Skin epidermis (tissue), 12 donors: ENCODE measurements at regions not wholly inside any gene's neighbourhood (a gene's known extent, or its start where the extent isn't known, plus 50 kb on each side); places are given as distances from the start of the nearest gene placed in this dataset.

Experiments used
- H3K27ac ChIP-seq, 21 experiments: fragments of 200-600 bp; sonication (generic) in 11 of 21; one replicate each; pipeline ENCODE4 v1.5.0; 2020; ENCODE audit warnings: mild to moderate bottlenecking in 3 of 21, inconsistent platforms in 2 of 21, moderate library complexity in 2 of 21
- H3K4me3 ChIP-seq, 7 experiments: fragments of 200-600 bp; sonication (generic) in 2 of 7; one replicate each; pipeline ENCODE4 v1.5.0; 2020; ENCODE audit warnings: inconsistent platforms in 2 of 7, mild to moderate bottlenecking in 2 of 7, moderate library complexity in 1 of 7

DNA sequence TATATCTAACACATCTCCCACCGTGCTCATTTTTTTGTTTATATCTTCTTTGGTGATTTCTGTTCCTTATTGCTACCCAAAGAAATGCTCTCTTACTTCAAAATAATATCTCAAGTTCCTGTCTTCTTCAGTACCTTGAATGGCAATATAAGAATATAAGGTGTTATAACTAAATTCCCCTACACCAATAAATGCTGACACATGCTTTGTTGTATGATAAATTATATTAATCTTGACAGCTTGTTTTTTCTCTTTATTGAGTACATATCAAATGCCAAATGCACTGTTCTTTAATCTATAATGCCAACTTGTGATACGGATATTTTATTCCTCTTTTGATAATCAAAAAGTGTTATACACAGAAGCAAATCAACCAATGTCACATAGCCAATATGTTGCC lies 540.3 kb downstream of the PYDC2 start:
- no peak overlapping the region for H3K27ac ChIP-seq

DNA sequence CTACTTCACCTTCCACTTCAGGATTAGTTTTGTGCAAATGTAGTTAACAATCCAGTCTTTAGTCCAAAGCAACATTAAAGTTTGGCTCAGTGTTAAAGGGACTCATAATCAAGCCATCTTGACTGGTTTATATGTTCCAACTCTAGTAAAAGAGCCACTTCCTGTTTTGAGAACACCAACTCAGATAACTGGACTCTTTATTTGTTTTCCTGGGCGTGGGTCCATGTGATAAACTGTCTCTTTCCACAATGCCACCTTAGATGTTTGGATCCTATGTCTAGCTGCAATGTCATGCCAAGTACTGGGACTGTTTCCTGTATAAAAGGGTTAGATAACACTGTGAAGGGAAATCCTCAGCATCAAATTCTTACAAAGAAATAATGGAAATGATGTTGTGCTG lies 545.0 kb downstream of the PYDC2 start:
- H3K4me3 ChIP-seq, result no peak overlapping the region
- H3K27ac ChIP-seq, result no peak overlapping the region

More for the DNA sequence above, 540.3 kb downstream of the PYDC2 start:
- H3K4me3 ChIP-seq, result no peak overlapping the region

DNA sequence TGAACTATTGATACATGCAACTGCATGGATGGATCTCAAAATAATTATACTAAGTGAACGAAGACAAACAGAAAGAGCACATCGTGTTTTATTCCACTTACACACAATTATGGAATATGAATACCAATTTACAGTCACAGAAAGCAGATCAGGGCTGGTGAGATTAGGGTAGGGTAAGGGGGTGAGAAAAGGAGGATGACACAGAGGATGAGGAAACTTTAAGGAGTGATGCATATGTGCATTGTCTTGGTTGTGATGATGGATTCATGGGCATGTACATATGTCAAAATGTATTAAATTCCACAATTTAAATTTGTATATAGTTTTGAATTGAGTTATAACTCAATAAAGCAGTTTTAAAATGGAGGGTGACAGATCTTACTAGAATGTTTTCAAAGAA lies 548.9 kb downstream of the PYDC2 start:
- H3K4me3 ChIP-seq, result no peak overlapping the region
- no peak overlapping the region for H3K27ac ChIP-seq

DNA sequence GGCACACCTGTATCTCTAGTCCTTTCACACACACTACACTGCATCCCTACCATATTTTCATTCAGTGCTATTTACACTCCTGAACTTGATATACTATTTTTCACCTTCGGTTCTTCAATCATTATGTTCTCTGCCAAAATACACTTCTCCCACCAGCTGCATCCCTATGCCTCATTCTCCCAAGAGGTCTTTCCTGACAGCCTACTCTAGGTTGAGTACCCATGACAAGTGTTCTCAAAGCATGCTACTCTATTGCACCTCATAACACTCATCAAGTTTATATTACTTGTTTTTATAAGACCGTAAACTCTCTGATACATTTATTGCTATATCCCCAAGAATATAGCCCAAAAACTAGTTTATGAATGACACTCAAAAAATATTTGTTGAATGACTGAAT lies 549.5 kb downstream of the PYDC2 start:
- H3K27ac ChIP-seq, result no peak overlapping the region
- no peak overlapping the region for H3K4me3 ChIP-seq

DNA sequence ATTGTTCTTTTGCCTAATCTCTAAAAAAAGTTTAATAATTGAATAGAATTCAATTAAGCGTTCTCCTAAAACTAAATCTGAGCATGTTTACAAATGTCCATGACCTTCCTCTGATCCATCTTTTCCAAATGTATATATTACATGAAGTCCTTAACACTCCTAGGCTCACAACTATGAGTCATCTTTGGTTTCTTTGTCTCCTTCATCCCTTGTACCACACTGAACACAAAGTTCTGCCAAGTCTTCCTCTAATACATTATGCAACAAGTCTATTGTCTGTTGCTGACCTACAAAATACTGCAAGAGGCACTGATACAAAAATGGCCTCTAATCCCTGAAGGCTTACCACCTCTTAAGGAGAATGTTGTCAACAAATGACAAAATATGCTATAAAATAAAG lies 550.2 kb downstream of the PYDC2 start:
- Histone ChIP-seq H3K4me3 (no peak overlapping the region), H3K27ac (no peak overlapping the region)

DNA sequence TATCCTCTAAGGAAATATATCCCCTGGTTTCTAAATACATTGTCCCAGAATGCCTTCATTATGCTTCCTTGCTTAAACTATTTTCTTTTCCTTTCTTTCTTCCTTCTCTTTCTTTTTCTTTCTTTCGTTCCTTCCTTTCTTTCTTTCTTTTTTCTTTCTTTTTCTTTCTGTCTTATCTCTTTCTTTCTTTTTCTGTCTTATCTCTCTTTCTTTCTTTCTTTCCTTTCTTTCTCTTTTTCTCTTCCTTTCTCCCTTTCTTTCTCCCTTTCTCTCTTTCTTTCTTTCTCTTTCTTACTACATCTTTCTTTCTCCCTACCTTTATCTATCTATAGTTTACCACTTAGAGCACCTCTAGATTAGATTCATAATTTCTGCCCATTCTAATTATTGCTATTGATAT lies 552.1 kb downstream of the PYDC2 start:
- no peak overlapping the region for H3K27ac ChIP-seq
- H3K4me3 ChIP-seq, result no peak overlapping the region

DNA sequence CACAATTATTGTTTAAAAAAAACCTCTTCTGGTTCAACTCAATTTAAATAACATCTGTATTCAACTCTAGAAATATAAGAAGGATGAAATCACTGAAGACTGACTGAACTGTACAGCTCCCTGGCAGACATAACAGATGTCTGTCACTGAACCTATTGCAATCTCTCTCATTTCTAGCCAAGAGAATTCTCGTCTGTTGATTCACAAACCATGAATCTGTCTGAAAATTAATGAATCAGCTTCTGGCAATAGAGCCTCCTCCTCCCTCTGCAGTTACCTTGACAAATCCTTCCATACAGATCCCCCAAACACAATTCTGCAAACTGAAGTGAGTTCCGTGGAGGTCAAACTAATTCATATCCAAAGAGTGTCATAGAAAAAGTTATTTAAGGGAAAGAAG lies 561.4 kb downstream of the PYDC2 start:
- no peak overlapping the region for H3K4me3 ChIP-seq

DNA sequence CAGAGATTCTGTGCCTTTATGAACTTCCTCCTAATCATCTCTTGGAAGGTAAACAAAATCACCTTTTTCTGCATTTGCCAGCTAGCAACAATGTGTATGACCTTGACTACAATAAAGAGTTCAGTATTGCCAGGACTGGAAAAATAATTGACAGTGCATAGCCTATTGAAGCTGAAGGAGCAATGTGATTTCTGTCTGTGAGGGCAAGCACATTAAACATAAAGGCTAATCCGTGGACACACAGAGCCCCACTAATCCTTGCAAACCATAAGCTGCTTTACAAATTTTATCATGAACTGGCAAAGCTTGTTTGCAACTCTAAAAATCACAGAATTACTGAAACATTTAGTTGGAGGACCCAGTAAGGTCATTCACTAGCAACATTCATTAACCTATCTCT lies 563.8 kb downstream of the PYDC2 start:
- H3K4me3 ChIP-seq, result no peak overlapping the region
- H3K27ac ChIP-seq, result no peak overlapping the region

More for the DNA sequence above, 561.4 kb downstream of the PYDC2 start:
- no peak overlapping the region for H3K27ac ChIP-seq

DNA sequence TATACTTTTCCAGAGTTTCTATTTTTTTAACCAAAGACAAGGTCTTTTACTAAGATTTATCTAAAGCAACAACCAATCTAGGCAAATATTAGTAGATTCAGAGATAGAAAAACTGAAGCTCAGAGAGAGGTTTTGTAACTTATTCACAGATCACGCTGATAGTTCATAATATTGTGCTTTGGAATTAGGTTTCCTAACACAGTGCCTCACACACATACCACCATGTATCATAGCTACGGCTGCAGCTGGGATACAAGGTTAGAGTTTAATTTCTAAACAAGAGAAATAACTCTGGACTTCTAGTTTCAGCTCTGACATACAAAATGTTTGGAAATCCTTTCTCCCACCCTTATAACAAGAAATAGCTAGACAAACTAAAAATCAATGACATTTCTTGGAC lies 565.7 kb downstream of the PYDC2 start:
- no peak overlapping the region for H3K4me3 ChIP-seq
- no peak overlapping the region for H3K27ac ChIP-seq

DNA sequence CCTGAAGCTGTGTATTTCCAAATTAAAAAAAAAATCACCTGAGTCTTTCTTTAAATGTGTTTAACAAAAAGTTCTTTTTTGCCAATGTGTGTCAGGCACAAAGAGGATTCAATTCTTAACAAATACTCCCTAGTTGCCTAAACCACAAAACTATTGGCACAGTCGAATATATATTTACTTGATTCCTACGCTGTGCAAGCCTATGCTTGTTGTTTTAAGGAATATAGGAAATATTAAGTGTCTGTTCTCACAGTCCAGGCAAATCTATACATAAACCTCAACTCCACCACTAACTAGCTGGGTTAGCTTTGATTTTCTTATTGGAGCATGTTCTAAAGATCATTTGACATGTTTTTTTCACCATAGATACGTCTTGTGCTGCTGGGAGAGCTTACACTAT lies 571.0 kb downstream of the PYDC2 start:
- Histone ChIP-seq H3K27ac (no peak overlapping the region), H3K4me3 (no peak overlapping the region)

DNA sequence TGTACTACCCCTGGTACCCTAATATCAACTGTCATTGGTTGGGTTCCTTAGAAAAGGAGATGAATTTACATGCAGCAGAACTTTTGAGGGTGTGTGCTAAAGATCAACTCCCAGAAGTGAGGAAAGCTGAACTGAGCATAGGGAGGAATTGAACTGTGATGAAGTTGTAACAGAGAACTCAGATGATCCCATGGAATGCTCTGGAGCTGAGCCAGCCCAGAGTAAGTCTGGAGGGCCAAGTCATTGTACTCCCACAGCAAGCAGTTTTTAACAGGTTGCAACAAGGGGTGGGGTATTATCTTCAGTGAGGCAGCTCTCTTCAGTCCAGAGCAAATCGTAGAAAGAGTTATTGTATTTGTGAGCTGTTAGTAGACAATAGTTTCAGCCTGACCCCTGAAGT lies 572.3 kb downstream of the PYDC2 start:
- H3K27ac ChIP-seq, result no peak overlapping the region
- no peak overlapping the region for H3K4me3 ChIP-seq

DNA sequence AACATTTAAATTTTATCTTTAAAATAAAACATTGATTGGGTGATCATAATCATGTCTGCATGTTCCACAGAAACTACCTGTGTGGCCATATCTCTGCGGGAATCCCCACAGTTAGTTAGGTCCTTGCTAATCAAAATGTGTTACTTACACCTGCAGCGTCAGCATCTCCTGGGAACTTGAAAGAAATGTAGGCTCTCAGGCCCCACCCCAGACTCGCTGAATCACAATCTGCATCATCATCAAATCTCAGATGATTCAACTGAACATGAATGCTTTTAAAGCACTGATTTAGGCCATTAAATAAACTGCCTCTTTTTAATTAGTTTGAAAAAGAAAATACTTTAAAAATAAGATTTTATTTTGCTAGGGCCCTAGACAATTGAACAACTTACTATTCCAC lies 577.8 kb downstream of the PYDC2 start:
- Histone ChIP-seq H3K4me3 (no peak overlapping the region), H3K27ac (no peak overlapping the region)

DNA sequence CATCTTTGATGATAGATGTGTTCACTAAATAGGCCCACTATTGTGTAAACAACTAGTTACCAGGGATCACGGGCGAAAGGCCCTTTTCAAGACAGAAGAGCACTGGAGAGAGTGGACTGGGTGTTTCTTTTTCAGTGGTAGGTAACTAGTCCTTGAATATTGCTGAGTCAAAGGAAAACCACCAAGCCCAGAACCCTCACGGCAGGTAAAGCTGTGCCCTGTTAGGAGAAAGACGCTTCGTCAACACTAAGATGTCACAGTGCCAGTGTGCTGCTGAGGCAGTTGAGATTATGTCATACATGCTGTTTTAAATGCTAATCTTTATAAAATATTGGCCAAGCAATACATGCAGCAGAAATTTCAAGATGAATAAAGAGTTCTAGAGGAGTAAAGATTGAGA lies 578.6 kb downstream of the PYDC2 start:
- Histone ChIP-seq H3K4me3 (no peak overlapping the region), H3K27ac (no peak overlapping the region)

DNA sequence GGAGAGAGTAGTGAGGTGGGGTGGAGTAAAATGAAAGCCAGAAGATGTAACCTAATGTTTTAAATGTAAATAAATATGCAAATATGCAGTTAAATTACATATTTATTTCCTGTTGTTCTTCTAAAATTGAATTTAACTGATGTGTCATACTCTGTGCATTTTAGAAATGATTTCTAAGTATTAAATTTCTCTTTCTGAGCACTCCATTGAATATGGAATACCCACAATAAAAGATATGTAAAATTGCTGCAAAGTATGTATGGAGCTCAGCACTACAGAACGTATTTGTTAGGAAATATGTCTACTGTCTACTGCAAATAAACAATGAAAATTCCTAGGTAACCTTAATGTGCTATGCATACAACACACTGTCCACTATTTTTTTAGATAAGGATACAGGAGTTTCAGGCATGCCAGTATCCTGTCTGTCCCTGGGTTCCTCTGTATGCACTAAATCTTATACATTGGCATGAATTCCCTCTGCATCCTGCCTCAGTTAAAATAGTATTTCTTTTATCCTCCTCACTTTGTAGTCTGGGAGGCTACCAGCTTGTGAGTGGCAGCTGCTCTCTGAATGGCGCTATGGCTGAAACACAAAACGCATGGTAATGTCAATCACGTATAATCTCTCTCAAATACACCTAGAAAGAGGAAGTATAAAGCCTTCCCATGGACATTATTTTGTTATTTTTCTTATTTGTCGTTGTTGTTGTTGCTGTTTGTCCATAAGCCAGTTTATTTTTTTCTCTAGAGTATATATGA lies 579.5 kb downstream of the PYDC2 start:
- H3K27ac ChIP-seq, result no peak overlapping the region
- H3K4me3 ChIP-seq, result no peak overlapping the region

DNA sequence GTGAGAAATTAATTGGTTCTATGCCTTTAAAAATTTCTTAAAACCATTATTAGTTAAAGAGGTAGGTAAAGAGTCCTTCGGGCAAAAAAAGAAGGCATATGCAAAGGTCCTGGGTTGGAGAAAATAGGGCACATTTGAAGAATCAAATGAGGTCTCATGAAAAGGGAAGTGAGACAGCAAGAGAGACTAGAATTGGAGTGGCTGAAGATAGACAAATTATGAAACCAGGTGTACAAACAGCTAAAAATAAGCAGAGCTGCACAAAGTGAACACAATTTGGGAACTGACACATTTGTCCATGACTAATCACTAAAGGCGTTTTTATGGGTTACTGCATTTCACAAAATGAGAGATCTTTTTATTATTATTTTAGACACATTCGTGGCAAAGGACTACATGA lies 581.2 kb downstream of the PYDC2 start:
- Histone ChIP-seq H3K4me3 (no peak overlapping the region), H3K27ac (no peak overlapping the region)

DNA sequence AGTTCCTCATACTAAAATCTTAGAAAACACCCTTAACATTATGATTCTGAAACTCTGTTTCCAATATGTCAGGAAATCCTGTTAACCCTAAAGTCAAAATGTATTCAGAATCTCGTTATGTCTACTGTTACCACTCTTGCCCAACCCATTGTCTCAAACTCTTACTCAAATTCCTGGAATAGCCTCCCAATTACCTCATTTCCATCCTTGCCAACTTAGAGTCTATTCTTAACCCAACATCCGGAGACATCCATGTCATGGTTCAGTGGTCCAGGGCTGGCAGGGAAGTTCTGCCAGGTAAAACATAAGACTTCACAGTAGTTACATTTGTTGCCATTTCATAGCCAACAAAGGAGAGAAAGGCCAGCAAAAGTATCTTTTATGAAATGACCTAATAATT lies 593.9 kb downstream of the PYDC2 start:
- no peak overlapping the region for H3K27ac ChIP-seq
- H3K4me3 ChIP-seq, result no peak overlapping the region

DNA sequence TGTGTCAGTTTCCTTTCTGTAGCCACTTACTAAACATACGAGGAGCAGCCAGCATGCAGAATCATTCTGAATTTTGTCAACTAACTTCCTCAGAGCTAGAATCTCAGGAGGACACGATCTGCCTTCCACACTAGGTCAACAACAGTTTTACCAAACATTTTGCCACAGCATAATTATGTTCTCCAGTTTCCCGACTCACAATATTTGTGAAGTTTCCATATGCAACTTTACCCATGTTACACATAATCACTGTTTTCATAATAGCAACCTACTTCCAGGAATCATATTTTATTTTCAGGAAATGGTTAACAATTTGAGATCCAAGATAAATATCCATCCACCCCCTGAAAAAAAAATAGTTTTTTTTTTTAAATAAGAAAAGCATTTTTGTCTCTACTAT lies 595.0 kb downstream of the PYDC2 start:
- Histone ChIP-seq H3K27ac (no peak overlapping the region), H3K4me3 (no peak overlapping the region)

DNA sequence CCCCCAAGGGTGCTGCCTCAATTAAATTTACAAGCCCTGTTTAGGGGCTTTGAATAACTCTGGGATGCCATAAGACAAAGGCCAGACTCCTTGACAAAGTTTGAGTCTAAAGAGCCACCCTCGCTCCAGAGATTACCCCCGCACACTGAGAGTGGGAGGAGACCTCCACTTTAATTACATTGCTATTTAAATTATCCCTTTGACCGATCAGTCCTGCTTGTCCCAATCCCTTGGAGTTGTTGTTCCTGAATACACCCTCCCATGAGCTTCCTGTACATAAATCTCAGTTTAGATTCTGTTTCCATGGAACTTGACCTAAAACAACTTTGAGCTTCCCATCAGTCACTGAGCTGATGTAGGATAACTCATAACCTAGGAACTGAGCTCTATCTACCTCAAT lies 596.3 kb downstream of the PYDC2 start:
- Histone ChIP-seq H3K4me3 (no peak overlapping the region), H3K27ac (no peak overlapping the region)

DNA sequence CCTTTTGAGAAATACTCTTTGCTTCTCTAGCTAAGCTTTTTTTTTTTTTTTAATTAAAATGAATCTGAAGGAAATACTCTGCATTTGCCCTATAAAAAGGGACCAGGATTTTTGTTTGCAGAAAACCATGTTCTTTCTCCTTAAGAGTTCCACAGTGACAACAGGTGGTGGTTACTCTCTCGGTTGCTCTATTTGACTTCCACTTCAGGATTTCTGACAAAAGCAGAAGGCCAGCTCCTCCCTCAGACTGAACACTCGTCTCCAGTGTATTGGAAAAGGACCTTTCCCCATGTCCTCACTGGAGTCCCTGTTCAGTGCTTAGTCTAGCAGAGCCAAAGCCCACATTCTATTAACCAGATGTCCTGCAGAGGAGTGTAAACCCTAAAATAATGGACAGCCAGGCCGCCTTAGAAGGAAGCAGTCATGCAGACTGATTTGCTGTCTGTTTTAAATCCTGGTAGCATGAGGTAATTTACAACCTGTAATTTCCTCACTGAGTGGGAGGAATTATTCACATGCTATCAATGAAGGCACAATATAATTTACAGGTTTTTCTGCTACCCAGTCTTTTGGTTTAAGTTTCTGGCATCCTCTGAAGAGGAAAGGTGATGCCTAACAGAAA lies 599.3 kb downstream of the PYDC2 start:
- Histone ChIP-seq H3K27ac (no peak overlapping the region), H3K4me3 (no peak overlapping the region)

DNA sequence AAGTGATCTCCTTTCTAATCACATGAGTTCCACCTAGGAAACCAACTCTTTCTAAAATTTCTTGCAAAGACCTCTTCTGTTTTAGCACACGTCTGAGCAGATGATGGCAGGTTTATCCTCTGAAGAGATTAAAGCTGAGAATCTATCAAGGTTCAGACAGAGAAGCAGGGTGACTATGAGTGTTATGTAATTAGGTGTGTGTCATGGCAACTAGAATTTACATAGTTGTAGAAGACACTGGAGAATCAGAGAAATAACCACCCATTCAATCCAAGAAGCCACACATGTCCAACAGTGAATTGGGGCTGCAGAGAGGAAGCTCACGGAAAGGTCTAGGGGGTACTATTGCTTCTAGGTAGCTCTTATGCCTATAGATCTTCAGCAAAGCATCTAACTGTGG lies 600.5 kb downstream of the PYDC2 start:
- Histone ChIP-seq H3K27ac (no peak overlapping the region), H3K4me3 (no peak overlapping the region)

DNA sequence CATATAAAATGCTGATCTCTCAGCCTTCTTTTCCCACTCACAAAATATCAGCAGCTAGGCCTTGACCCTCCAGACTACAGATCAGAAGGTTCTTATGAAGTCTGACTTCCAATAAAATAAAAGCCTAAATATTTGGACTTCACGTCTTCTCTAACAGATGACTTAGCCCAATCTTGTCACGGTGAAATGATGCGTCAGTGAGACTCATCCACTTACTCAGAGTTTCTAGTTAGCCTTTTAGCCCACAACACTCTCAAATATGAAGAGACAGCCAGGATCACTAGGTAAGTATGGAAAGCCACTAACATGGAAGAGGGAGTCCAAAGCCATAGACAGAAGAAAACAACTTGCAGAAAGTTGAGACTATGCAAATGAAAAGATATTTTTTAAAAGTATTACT lies 601.2 kb downstream of the PYDC2 start:
- Histone ChIP-seq H3K27ac (no peak overlapping the region), H3K4me3 (no peak overlapping the region)

DNA sequence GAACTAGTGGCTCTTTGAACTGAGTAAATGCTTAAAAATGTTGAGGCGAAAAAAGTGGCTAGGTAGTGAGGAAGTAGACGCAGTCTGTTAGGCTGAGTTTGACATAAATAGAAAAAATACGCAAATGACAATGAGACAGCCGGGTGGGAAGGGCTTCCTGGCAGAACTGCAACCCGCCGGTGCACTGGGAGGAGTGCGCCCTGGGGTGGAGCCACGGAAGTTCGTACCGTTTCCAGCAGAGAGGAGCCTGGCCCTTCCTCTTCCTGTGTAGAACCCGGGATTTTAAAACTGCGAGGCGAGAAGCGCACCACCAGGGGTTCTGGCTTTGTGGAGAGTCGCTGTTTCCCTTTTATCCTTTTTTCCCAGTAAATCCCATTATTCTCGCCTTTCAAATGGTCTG lies 602.6 kb downstream of the PYDC2 start:
- H3K4me3 ChIP-seq, result no peak overlapping the region
- no peak overlapping the region for H3K27ac ChIP-seq
